GM21515 (cell line): ENCODE measurements at regions not wholly inside any gene's neighbourhood (a gene's known extent, or its start where the extent isn't known, plus 50 kb on each side); places are given as distances from the start of the nearest gene placed in this dataset.

Source experiments
- ATAC-seq: cut with Tn5 transposase; IDR thresholded peaks from one replicate; pipeline ENCODE4 v1.9.1; 2021; ENCODE audit not compliant: unreplicated experiment

GRCh38 chrX:7294483-7294882 is 146.5 kb upstream of the PUDP start:
- ATAC-seq, result no peak

- no peak for ATAC-seq
These were observed 138.3 kb upstream of the PUDP start for GRCh38 chrX:7286168-7286837.

- ATAC-seq, result no peak
These were observed 137.8 kb upstream of the PUDP start for GRCh38 chrX:7285765-7286164.

- no peak for ATAC-seq
These were observed 135.8 kb upstream of the PUDP start for GRCh38 chrX:7283741-7284140.

- ATAC-seq, result no peak
These were observed 132.6 kb upstream of the PUDP start for GRCh38 chrX:7280520-7280919.

GRCh38 chrX:7272346-7272745 is 124.4 kb upstream of the PUDP start:
- ATAC-seq, result no peak

GRCh38 chrX:7270933-7271332 is 123.0 kb upstream of the PUDP start:
- no peak for ATAC-seq

GRCh38 chrX:7269991-7270390 is 122.0 kb upstream of the PUDP start:
- ATAC-seq, result no peak

- no peak for ATAC-seq
These were observed 121.6 kb upstream of the PUDP start for GRCh38 chrX:7269589-7269988.

GRCh38 chrX:7266288-7266687 is 118.3 kb upstream of the PUDP start:
- no peak for ATAC-seq

GRCh38 chrX:7264399-7264798 is 116.4 kb upstream of the PUDP start:
- peak; percentile 43 for ATAC-seq

GRCh38 chrX:7263961-7264360 is 116.0 kb upstream of the PUDP start:
- ATAC-seq, result no peak

- ATAC-seq, result no peak
These were observed 115.4 kb upstream of the PUDP start for GRCh38 chrX:7263330-7263729.

- ATAC-seq, result no peak
These were observed 114.6 kb upstream of the PUDP start for GRCh38 chrX:7262551-7262950.

GRCh38 chrX:7261672-7262332 is 113.8 kb upstream of the PUDP start:
- ATAC-seq, result peak; percentile 90

GRCh38 chrX:7254144-7254543 is 106.2 kb upstream of the PUDP start:
- no peak for ATAC-seq

- no peak for ATAC-seq
These were observed 105.6 kb upstream of the PUDP start for GRCh38 chrX:7253565-7253964.

- no peak for ATAC-seq
These were observed 104.2 kb upstream of the PUDP start for GRCh38 chrX:7252013-7252610.

GRCh38 chrX:7247346-7247745 is 99.4 kb upstream of the PUDP start:
- ATAC-seq, result no peak

- no peak for ATAC-seq
These were observed 96.5 kb upstream of the PUDP start for GRCh38 chrX:7244405-7244804.

- ATAC-seq, result peak; percentile 98
These were observed 94.7 kb upstream of the PUDP start for GRCh38 chrX:7242613-7243012.

- ATAC-seq, result no peak
These were observed 93.0 kb upstream of the PUDP start for GRCh38 chrX:7240929-7241328.
